ENCODE measurements at regions not wholly inside any gene's neighbourhood (a gene's known extent, or its start where the extent isn't known, plus 50 kb on each side); places are given as distances from the start of the nearest gene placed in this dataset.
"Not testable (repeated sequence)": the region's sequence is repeated elsewhere in the genome, so short reads cannot be mapped to it uniquely, and the experiment has no call there.

- no peak for DNase-seq
Measured at GRCh38 chr4:25981749-25982148, 67.7 kb downstream of the SMIM20 start.

DNA sequence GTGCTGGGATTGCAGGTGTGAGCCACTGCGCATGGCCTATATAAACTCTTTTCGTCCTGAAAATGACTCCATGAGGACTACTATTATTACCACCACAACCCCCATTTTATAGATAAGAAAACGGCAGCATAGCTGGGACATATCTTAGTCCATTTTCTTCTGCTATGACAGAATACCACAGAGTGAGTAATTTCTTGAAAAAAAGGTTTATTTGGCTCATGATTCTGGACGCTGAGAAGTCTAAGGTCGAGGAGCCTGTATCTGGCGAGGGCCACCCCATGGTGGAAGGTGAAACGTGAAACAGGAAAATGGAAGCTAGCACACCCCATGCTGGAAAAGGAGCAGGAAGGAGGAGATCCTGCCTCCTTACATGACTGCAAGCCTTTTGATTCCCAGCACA, 68.9 kb downstream of the SMIM20 start:
- DNase-seq = no peak

- no peak for DNase-seq
Measured at GRCh38 chr4:25984266-25984665, 70.2 kb downstream of the SMIM20 start.

DNA sequence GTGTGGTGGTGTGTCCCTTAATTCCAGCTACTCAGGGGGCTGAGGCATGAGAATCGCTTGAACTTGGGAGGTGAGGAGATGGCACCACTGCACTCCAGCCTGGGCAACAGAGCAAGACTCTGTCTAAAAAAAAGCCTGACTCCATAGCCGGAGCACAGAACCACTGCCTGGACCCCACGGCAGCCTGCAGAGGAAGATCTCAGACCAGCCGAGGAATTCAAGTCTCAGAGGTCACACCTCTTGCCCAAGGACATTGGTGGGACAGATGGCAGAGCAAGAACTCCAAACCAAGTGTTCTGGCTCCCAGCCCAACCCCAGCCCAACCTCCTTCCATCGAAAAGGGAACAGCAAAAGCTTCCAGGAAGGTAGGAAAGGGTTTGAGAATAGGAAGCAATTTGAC, 70.8 kb downstream of the SMIM20 start:
- DNase-seq = no peak

DNA sequence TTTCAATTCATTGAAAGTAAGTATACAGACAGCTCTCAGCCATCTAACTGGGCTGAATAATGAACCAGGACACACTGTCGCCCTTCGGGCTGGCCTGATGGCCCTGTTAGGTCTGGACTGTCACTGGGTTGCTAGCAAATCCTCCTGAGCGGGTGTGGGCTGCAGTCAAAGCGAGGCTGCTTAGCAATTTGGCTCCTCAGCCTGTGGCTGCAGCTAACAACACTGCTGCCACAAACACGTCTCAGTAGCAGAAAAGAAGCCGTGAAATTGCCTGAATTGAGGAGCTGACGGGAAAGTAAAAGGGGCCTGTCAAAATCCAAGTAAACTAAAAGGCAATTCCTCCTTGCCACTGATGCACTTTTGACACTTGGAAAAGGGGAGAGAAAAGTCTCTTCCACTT, 72.8 kb downstream of the SMIM20 start:
- DNase-seq = no peak

DNA sequence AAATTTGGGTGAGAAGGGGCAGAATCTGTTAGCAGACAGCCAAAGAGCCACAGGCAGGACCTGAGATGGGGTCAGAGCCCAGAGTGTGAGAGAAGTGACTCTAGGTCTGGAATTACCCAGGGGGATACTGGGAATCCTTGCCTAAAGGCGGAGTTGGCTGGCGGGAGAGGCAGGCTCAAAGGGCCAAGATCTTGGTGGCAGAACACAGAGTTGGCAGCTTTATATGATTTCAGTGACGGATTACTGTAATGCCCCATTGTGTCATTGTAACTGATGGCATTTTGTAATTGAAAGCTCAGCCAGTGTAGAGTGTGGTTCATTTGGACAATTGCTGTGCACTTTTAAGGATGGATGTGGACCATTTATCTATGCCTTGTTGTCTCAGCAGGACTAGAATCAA, 77.3 kb downstream of the SMIM20 start:
- no peak for DNase-seq

DNA sequence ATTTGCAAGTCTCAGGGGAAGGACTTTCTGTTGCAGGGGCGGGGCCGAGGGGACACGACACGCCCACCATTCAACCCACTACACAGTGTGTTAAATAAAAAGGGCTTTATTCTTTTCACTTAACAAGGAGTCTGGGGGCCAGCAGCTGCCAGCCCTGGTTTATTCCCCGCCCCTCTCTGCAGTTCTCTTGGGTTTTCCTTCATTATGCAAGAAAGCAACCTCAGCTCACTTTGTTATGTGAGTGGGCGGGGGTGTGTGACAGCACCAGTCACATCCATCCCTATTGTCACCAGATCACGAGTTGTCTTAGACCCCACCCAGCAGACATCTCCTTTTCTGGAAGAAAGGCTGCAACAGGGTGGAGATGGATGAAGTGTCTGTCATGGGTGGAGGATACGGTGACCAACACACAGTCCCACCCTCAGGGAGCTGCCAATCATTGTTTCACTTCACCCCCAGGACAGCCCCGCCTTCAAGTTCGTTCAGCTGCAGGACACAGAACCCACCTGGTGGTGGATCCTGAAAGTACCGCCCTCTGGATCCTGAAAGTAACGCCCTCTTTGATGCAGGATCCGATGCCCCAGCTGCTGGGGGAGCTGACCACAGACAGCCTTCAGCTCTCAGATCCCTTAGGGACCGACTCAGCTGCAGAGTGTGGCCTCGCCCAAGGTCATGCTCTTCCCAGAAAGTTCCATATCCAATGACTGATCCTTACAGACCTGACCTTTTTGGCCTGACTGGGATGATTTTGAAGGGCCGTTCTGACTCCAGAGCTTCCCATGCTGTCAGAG, 79.6 kb downstream of the SMIM20 start:
- peak; percentile 64 for DNase-seq

- DNase-seq = not testable (repeated sequence)
Measured at GRCh38 chr4:25994577-25994976, 80.6 kb downstream of the SMIM20 start.

DNA sequence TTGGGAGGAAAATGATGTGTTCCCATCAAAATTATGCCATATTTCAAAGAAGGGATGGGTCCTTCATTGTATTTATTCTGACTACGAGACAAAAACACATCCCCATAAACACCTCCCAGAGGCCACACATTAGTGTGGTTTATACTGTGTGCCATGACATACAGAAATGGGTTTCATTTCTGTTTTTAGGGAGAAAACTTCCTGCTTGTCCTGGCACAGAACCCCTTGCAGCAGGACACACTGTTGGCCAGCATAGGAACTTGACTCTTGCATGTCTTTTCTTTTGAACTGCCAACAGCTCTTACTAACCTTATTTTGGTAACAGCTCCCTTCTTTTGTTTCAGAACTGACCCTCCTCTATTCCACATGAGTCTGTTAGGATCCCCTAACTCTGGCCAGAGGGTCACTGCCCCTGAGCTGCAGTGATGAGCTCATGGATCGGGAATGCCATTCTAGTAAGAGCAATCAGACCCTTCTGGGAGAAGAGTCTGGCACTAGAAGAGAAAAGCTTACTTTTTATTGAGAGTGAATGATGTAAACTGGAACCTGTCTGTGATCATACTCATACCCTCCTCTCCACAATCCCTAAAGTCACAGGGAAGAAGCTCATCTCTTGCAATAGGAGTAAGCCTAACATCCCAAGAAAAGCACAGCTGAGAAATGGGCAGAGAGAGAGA, 86.4 kb downstream of the SMIM20 start:
- DNase-seq = no peak

- no peak for DNase-seq
Measured at GRCh38 chr4:26001413-26001812, 87.4 kb downstream of the SMIM20 start.

- DNase-seq = no peak
Measured at GRCh38 chr4:26001816-26002215, 87.8 kb downstream of the SMIM20 start.

DNA sequence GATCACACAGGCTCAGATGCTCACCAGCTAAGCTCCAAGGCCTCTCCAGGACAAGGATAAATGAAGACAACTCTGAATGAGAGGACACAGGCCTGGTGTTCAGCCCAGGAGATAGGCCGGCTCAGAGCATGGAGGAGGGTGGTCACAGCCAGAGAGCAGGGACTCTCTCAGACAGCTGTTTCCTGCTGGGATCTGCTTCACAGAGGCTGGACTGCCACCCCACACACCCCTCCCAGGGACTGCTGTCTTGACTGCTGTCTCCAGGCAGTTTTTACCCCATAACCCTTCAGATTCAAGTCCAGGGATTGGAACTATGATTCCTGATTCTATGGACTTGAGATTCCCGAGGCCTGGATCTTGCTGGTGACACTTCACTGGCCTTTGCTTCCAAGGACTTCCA, 89.0 kb downstream of the SMIM20 start:
- DNase-seq = peak; percentile 16

GRCh38 chr4:26004290-26004689, 90.3 kb downstream of the SMIM20 start:
- no peak for DNase-seq

- no peak for DNase-seq
Measured at GRCh38 chr4:26005764-26006163, 91.7 kb downstream of the SMIM20 start.

DNA sequence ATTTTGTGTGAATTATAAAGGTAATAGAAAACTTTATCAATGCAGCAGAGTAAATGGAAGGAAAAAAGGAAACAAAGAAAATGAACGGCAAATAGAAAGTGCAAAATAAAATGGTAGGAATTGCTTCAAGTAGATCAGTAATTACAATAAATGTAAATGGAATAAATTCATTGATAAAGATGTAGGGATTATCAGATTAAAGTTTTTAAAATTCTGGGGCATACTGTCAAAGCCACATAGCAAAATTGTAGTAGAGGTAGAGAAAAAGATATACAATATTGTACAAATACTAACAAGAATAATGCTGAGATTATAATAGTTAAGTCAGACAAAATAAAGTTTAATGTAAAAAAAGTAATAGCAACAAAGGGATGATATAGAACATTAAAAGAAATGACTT, 94.7 kb downstream of the SMIM20 start:
- no peak for DNase-seq

GRCh38 chr4:26009502-26009901, 95.5 kb downstream of the SMIM20 start:
- DNase-seq = no peak

- no peak for DNase-seq
Measured at GRCh38 chr4:26010304-26010703, 96.3 kb downstream of the SMIM20 start.

GRCh38 chr4:26013629-26014028, 99.6 kb downstream of the SMIM20 start:
- no peak for DNase-seq

GRCh38 chr4:26015133-26015651, 101.2 kb downstream of the SMIM20 start:
- DNase-seq = no peak

- no peak for DNase-seq
Measured at GRCh38 chr4:26015906-26016305, 101.9 kb downstream of the SMIM20 start.

- no peak for DNase-seq
Measured at GRCh38 chr4:26017531-26017930, 103.5 kb downstream of the SMIM20 start.

DNA sequence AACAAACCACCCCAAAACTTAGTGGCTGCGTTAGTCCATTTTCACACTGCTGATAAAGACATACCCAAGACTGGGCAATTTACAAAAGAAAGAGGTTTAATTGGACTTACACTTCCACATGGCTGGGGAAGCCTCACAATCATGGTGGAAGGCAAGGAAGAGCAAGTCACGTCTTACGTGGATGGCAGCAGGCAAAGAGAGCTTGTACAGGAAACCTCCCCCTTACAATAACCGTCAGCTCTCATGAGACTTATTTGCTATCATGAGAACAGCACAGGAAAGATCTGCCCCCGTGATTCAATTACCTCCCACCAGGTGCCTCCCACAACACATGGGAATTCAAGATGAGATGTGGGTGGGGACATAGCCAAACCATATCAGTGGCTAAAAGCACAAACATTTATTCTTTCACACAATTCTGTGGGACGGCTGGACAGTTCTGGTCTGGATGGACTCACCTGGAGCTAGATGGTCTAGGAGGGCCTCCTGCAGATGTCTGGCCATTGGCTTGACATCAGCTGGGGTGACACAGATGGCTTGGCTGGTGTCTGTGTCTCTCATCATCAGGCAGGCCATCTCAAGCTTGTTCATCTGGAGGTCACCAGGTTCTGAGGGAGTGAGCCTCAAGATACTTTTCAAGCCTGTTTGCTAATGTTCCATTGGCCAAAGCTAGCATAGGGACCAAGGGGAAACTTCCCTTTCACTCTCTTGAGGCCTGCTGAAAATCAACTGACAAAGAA, 104.1 kb downstream of the SMIM20 start:
- DNase-seq = not testable (repeated sequence)

DNA sequence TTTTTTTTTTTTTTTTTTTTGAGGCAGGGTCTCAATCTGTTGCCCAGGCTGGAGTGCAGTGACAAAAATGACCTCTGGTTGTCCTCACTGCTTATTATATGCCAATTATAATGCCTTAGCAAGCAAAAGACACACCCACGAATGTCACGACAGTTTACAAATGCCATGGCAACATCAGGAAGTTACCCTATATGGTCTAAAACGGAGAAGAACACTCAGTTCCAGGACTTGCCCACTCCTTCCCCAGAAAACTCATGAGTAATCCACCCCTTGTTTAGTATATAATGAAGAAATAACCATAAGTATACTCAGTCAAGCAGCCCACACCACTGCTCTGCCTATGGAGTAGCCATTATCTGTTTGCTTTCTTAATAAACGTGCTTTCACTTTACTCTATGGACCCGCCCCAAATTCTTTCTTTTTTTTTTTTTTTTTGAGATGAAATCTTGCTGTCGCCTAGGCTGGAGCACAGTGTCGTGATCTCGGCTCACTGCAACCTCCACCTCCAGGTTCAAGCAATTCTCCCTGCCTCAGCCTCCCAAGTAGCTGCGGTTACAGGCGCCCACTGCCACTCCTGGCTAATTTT, 106.2 kb downstream of the SMIM20 start:
- peak; percentile 50 for DNase-seq

Measured in stimulated activated CD8-positive, alpha-beta memory T cell treated with anti-CD3 and anti-CD28 coated beads, Interleukin-4, amount 100 ng/mL, for 48 hours (primary cell).